ENCODE measurements at regions not wholly inside any gene's neighbourhood (a gene's known extent, or its start where the extent isn't known, plus 50 kb on each side); places are given as distances from the start of the nearest gene placed in this dataset.

GRCh38 chr10:78353636-78354035 lies 320.0 kb downstream of the RPS24 start:
- H3K4me1 ChIP-seq (ENCODE audit: control insufficient read depth in 1 of 2, insufficient read depth in 2 of 2, low read length in 2 of 2), result no peaks in the 10 kb centered on the region
- H3K4me3 ChIP-seq (ENCODE audit: low read depth in 1 of 2, low read length in 2 of 2), result no peak overlapping the region
- H3K27me3 ChIP-seq (ENCODE audit: low read depth, low read length), result no peaks in the 10 kb centered on the region
- no peak overlapping the region for H3K27ac ChIP-seq (ENCODE audit: low read length)
- no peaks in the 10 kb centered on the region for H3K36me3 ChIP-seq (ENCODE audit: control insufficient read depth in 1 of 2, insufficient read depth in 2 of 2, low read length in 2 of 2)
- no peaks in the 10 kb centered on the region for H3K9me3 ChIP-seq (ENCODE audit: control insufficient read depth in 1 of 2, low read length in 2 of 2)

- H3K27me3 ChIP-seq (ENCODE audit: low read depth, low read length), result no peaks in the 10 kb centered on the region
- H3K9me3 ChIP-seq (ENCODE audit: control insufficient read depth in 1 of 2, low read length in 2 of 2), result no peaks in the 10 kb centered on the region
- no peak overlapping the region for H3K27ac ChIP-seq (ENCODE audit: low read length)
- H3K36me3 ChIP-seq (ENCODE audit: control insufficient read depth in 1 of 2, insufficient read depth in 2 of 2, low read length in 2 of 2), result no peaks in the 10 kb centered on the region
- no peaks in the 10 kb centered on the region for H3K4me1 ChIP-seq (ENCODE audit: control insufficient read depth in 1 of 2, insufficient read depth in 2 of 2, low read length in 2 of 2)
- H3K4me3 ChIP-seq (ENCODE audit: low read depth in 1 of 2, low read length in 2 of 2), result no peak overlapping the region
Measured at GRCh38 chr10:78354101-78354500, 320.4 kb downstream of the RPS24 start.

- H3K4me1 ChIP-seq (ENCODE audit: control insufficient read depth in 1 of 2, insufficient read depth in 2 of 2, low read length in 2 of 2), result peaks cover 0 to 7% of the 10 kb centered on the region in 2 donors
- no peak overlapping the region for H3K27ac ChIP-seq (ENCODE audit: low read length)
- no peaks in the 10 kb centered on the region for H3K36me3 ChIP-seq (ENCODE audit: control insufficient read depth in 1 of 2, insufficient read depth in 2 of 2, low read length in 2 of 2)
- H3K9me3 ChIP-seq (ENCODE audit: control insufficient read depth in 1 of 2, low read length in 2 of 2), result no peaks in the 10 kb centered on the region
- no peak overlapping the region for H3K4me3 ChIP-seq (ENCODE audit: low read depth in 1 of 2, low read length in 2 of 2)
- no peaks in the 10 kb centered on the region for H3K27me3 ChIP-seq (ENCODE audit: low read depth, low read length)
Measured at GRCh38 chr10:78356291-78356900, 322.7 kb downstream of the RPS24 start.

GRCh38 chr10:78357141-78358063 lies 323.7 kb downstream of the RPS24 start:
- peaks cover 0 to 7% of the 10 kb centered on the region in 2 donors for H3K4me1 ChIP-seq (ENCODE audit: control insufficient read depth in 1 of 2, insufficient read depth in 2 of 2, low read length in 2 of 2)
- no peaks in the 10 kb centered on the region for H3K27me3 ChIP-seq (ENCODE audit: low read depth, low read length)
- H3K9me3 ChIP-seq (ENCODE audit: control insufficient read depth in 1 of 2, low read length in 2 of 2), result no peaks in the 10 kb centered on the region
- no peaks in the 10 kb centered on the region for H3K36me3 ChIP-seq (ENCODE audit: control insufficient read depth in 1 of 2, insufficient read depth in 2 of 2, low read length in 2 of 2)
- H3K4me3 ChIP-seq (ENCODE audit: low read depth in 1 of 2, low read length in 2 of 2), result no peak overlapping the region
- no peak overlapping the region for H3K27ac ChIP-seq (ENCODE audit: low read length)

GRCh38 chr10:78358351-78358750 lies 324.7 kb downstream of the RPS24 start:
- Histone ChIP-seq H3K4me3 (ENCODE audit: low read depth in 1 of 2, low read length in 2 of 2) (no peak overlapping the region), H3K27ac (ENCODE audit: low read length) (no peak overlapping the region), H3K4me1 (ENCODE audit: control insufficient read depth in 1 of 2, insufficient read depth in 2 of 2, low read length in 2 of 2) (peaks cover 0 to 7% of the 10 kb centered on the region in 2 donors), H3K9me3 (ENCODE audit: control insufficient read depth in 1 of 2, low read length in 2 of 2) (no peaks in the 10 kb centered on the region), H3K36me3 (ENCODE audit: control insufficient read depth in 1 of 2, insufficient read depth in 2 of 2, low read length in 2 of 2) (no peaks in the 10 kb centered on the region), H3K27me3 (ENCODE audit: low read depth, low read length) (no peaks in the 10 kb centered on the region)

GRCh38 chr10:78358982-78359381 lies 325.3 kb downstream of the RPS24 start:
- no peaks in the 10 kb centered on the region for H3K9me3 ChIP-seq (ENCODE audit: control insufficient read depth in 1 of 2, low read length in 2 of 2)
- no peak overlapping the region for H3K4me3 ChIP-seq (ENCODE audit: low read depth in 1 of 2, low read length in 2 of 2)
- no peaks in the 10 kb centered on the region for H3K27me3 ChIP-seq (ENCODE audit: low read depth, low read length)
- H3K36me3 ChIP-seq (ENCODE audit: control insufficient read depth in 1 of 2, insufficient read depth in 2 of 2, low read length in 2 of 2), result no peaks in the 10 kb centered on the region
- no peak overlapping the region for H3K27ac ChIP-seq (ENCODE audit: low read length)
- H3K4me1 ChIP-seq (ENCODE audit: control insufficient read depth in 1 of 2, insufficient read depth in 2 of 2, low read length in 2 of 2), result peaks cover 0 to 7% of the 10 kb centered on the region in 2 donors

- Histone ChIP-seq H3K9me3 (ENCODE audit: control insufficient read depth in 1 of 2, low read length in 2 of 2) (no peaks in the 10 kb centered on the region), H3K27me3 (ENCODE audit: low read depth, low read length) (no peaks in the 10 kb centered on the region), H3K36me3 (ENCODE audit: control insufficient read depth in 1 of 2, insufficient read depth in 2 of 2, low read length in 2 of 2) (no peaks in the 10 kb centered on the region), H3K27ac (ENCODE audit: low read length) (no peak overlapping the region), H3K4me3 (ENCODE audit: low read depth in 1 of 2, low read length in 2 of 2) (no peak overlapping the region), H3K4me1 (ENCODE audit: control insufficient read depth in 1 of 2, insufficient read depth in 2 of 2, low read length in 2 of 2) (peaks cover 0 to 7% of the 10 kb centered on the region in 2 donors)
Measured at GRCh38 chr10:78359640-78360091, 326.0 kb downstream of the RPS24 start.

- Histone ChIP-seq H3K27ac (ENCODE audit: low read length) (no peak overlapping the region), H3K9me3 (ENCODE audit: control insufficient read depth in 1 of 2, low read length in 2 of 2) (no peaks in the 10 kb centered on the region), H3K4me3 (ENCODE audit: low read depth in 1 of 2, low read length in 2 of 2) (no peak overlapping the region), H3K4me1 (ENCODE audit: control insufficient read depth in 1 of 2, insufficient read depth in 2 of 2, low read length in 2 of 2) (peaks cover 0 to 7% of the 10 kb centered on the region in 2 donors), H3K36me3 (ENCODE audit: control insufficient read depth in 1 of 2, insufficient read depth in 2 of 2, low read length in 2 of 2) (no peaks in the 10 kb centered on the region), H3K27me3 (ENCODE audit: low read depth, low read length) (no peaks in the 10 kb centered on the region)
Measured at GRCh38 chr10:78360284-78360683, 326.6 kb downstream of the RPS24 start.

GRCh38 chr10:78361031-78361430 lies 327.4 kb downstream of the RPS24 start:
- Histone ChIP-seq H3K9me3 (ENCODE audit: control insufficient read depth in 1 of 2, low read length in 2 of 2) (no peaks in the 10 kb centered on the region), H3K4me1 (ENCODE audit: control insufficient read depth in 1 of 2, insufficient read depth in 2 of 2, low read length in 2 of 2) (peaks cover 0 to 11% of the 10 kb centered on the region in 2 donors), H3K27ac (ENCODE audit: low read length) (no peak overlapping the region), H3K27me3 (ENCODE audit: low read depth, low read length) (no peaks in the 10 kb centered on the region), H3K36me3 (ENCODE audit: control insufficient read depth in 1 of 2, insufficient read depth in 2 of 2, low read length in 2 of 2) (no peaks in the 10 kb centered on the region), H3K4me3 (ENCODE audit: low read depth in 1 of 2, low read length in 2 of 2) (no peak overlapping the region)

- Histone ChIP-seq H3K27me3 (ENCODE audit: low read depth, low read length) (no peaks in the 10 kb centered on the region), H3K4me1 (ENCODE audit: control insufficient read depth in 1 of 2, insufficient read depth in 2 of 2, low read length in 2 of 2) (peaks cover 0 to 26% of the 10 kb centered on the region in 2 donors), H3K4me3 (ENCODE audit: low read depth in 1 of 2, low read length in 2 of 2) (no peak overlapping the region), H3K27ac (ENCODE audit: low read length) (no peak overlapping the region), H3K36me3 (ENCODE audit: control insufficient read depth in 1 of 2, insufficient read depth in 2 of 2, low read length in 2 of 2) (no peaks in the 10 kb centered on the region), H3K9me3 (ENCODE audit: control insufficient read depth in 1 of 2, low read length in 2 of 2) (no peaks in the 10 kb centered on the region)
Measured at GRCh38 chr10:78362406-78363022, 328.9 kb downstream of the RPS24 start.

- Histone ChIP-seq H3K27ac (ENCODE audit: low read length) (no peak overlapping the region), H3K27me3 (ENCODE audit: low read depth, low read length) (no peaks in the 10 kb centered on the region), H3K36me3 (ENCODE audit: control insufficient read depth in 1 of 2, insufficient read depth in 2 of 2, low read length in 2 of 2) (no peaks in the 10 kb centered on the region), H3K4me3 (ENCODE audit: low read depth in 1 of 2, low read length in 2 of 2) (no peak overlapping the region), H3K4me1 (ENCODE audit: control insufficient read depth in 1 of 2, insufficient read depth in 2 of 2, low read length in 2 of 2) (peaks cover 0 to 32% of the 10 kb centered on the region in 2 donors), H3K9me3 (ENCODE audit: control insufficient read depth in 1 of 2, low read length in 2 of 2) (no peaks in the 10 kb centered on the region)
Measured at GRCh38 chr10:78363190-78363589, 329.5 kb downstream of the RPS24 start.

Data from muscle layer of duodenum (tissue), 2 donors.